GM12892 (cell line): ENCODE measurements at regions not wholly inside any gene's neighbourhood (a gene's known extent, or its start where the extent isn't known, plus 50 kb on each side); places are given as distances from the start of the nearest gene placed in this dataset.
"Not testable (repeated sequence)": the region's sequence is repeated elsewhere in the genome, so short reads cannot be mapped to it uniquely, and the experiment has no call there.

Experiments used
- POLR2A ChIP-seq: IDR thresholded peaks from 2 replicates; pipeline ENCODE4 v1.6.1; 2011; ENCODE audit warnings: low read depth, low read length, control low read depth
- POLR2AphosphoS5 ChIP-seq: IDR thresholded peaks from 2 replicates; pipeline ENCODE4 v1.6.1; 2011; ENCODE audit warnings: low read depth, low read length, control low read depth
- TAF1 ChIP-seq: IDR thresholded peaks from 2 replicates; pipeline ENCODE4 v1.6.1; 2011; ENCODE audit warnings: low read depth, mild to moderate bottlenecking, control low read depth, low read length, borderline replicate concordance

DNA sequence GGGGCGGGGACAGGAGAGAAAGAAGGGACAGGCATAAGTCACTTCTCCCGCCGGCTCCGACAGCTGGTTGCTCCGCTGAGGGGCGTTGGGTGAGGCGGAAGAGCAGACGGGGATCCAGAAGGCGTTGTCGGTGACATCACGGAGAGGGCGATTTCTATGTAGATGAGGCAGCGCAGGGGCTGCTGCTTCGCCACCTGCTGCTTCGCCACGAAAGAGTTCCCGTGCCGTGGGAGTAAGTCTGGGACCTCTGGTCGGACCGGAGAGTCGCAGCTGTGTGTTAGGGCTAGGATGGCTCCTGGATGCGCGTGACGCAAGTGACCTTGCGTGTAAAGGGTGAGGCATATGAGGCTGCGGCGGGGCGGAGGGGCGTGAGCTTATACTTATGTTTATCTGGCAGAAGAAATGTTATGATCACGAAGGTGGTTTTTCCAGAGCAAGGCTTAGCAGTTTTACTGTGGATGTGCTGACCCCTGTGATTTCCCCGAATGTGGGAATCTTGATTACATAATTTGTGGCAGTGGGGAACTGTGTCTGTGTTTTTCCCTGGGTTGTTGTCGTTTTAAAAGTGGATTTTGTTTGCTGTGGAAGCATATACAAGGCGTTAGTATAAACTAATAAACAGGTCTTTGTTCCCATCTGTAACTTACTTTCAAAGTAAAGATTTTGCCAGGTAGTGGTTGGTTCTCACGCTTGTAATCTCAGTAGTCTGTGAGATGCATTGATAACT is 52.8 kb downstream of the PPIAL4A start:
- TF ChIP-seq POLR2A (peak; percentile 98), POLR2AphosphoS5 (peak; percentile 99)
- TF ChIP-seq TAF1, result not testable (repeated sequence)
